ENCODE measurements at regions not wholly inside any gene's neighbourhood (a gene's known extent, or its start where the extent isn't known, plus 50 kb on each side); places are given as distances from the start of the nearest gene placed in this dataset.

- no peak for TF ChIP-seq CTCF (IDR thresholded peaks at IDR 0.05)
- TF ChIP-seq EZH2 (IDR thresholded peaks at IDR 0.05; ENCODE audit: borderline replicate concordance, insufficient read depth, low read depth, low read length, poor library complexity, severe bottlenecking) = no peak
- Histone ChIP-seq H4K20me1 (ENCODE audit: control insufficient read depth, insufficient read depth, low read length, poor library complexity, severe bottlenecking) (no peaks in the 10 kb centered on the region), H3K4me1 (ENCODE audit: control insufficient read depth in 2 of 2, insufficient read depth in 2 of 2, low read length in 2 of 2) (no peaks in the 10 kb centered on the region), H3K27ac (ENCODE audit: low read length in 2 of 2) (no peak overlapping the region), H2AFZ (ENCODE audit: insufficient read depth, low read depth, low read length, poor library complexity, severe bottlenecking) (no peak overlapping the region), H3K79me2 (ENCODE audit: control insufficient read depth, insufficient read depth, low read length) (no peaks in the 10 kb centered on the region), H3K4me3 (ENCODE audit: control extremely low read depth in 1 of 5, extremely low read depth in 1 of 5, insufficient read depth in 1 of 5, low read depth in 2 of 5, low read length in 4 of 5) (no peak overlapping the region), H3K9ac (ENCODE audit: low read length) (no peak overlapping the region), H3K27me3 (replicated peaks in 1 of 4; ENCODE audit: control extremely low read depth in 1 of 4, control insufficient read depth in 3 of 4, insufficient read depth in 4 of 4, low read length in 3 of 4) (no peaks in the 10 kb centered on the region), H3K4me2 (replicated peaks; ENCODE audit: low read depth, low read length, poor library complexity, severe bottlenecking) (no peak overlapping the region), H3K36me3 (replicated peaks in 1 of 2; ENCODE audit: control extremely low read depth in 1 of 2, control insufficient read depth in 1 of 2, extremely low read depth in 1 of 2, insufficient read depth in 2 of 2, low read length in 1 of 2) (no peaks in the 10 kb centered on the region), H3K9me3 (ENCODE audit: control extremely low read depth in 1 of 3, control insufficient read depth in 2 of 3, insufficient read depth in 1 of 3, low read length in 2 of 3) (no peaks in the 10 kb centered on the region)
- 100% methylated on average over 2 of the region's 5 CpGs for WGBS (ENCODE audit: insufficient coverage)
- intact Hi-C loops (cut with micrococcal nuclease) = no loop called here
- ATAC-seq (ENCODE audit: low read depth) (no peak), DNase-seq (no peak)
- H3K9me3 Mint-ChIP-seq (ENCODE audit: insufficient read depth) = no peaks in the 10 kb centered on the region
- CTCF ChIA-PET = no interaction called here
- no peak overlapping the region for H3K4me3 Mint-ChIP-seq
- POLR2A ChIA-PET = no interaction called here
- no peak overlapping the region for H3K27ac Mint-ChIP-seq
- no peaks in the 10 kb centered on the region for H3K4me1 Mint-ChIP-seq
- H3K27me3 Mint-ChIP-seq = no peaks in the 10 kb centered on the region
These were observed 215.5 kb downstream of the AEBP2 start for GRCh38 chr12:19654650-19655376.

- no peaks in the 10 kb centered on the region for H3K79me2 ChIP-seq (ENCODE audit: control insufficient read depth, insufficient read depth, low read length)
- no peaks in the 10 kb centered on the region for H3K9me3 Mint-ChIP-seq (ENCODE audit: insufficient read depth)
- H3K4me3 ChIP-seq (ENCODE audit: control extremely low read depth in 1 of 5, extremely low read depth in 1 of 5, insufficient read depth in 1 of 5, low read depth in 2 of 5, low read length in 4 of 5) = no peak overlapping the region
- no peak overlapping the region for H3K4me3 Mint-ChIP-seq
- H3K9ac ChIP-seq (ENCODE audit: low read length) = no peak overlapping the region
- ChIA-PET POLR2A (no interaction called here), CTCF (no interaction called here)
- H3K27ac Mint-ChIP-seq = no peak overlapping the region
- H4K20me1 ChIP-seq (ENCODE audit: control insufficient read depth, insufficient read depth, low read length, poor library complexity, severe bottlenecking) = no peaks in the 10 kb centered on the region
- H3K27me3 Mint-ChIP-seq = no peaks in the 10 kb centered on the region
- intact Hi-C loops (cut with micrococcal nuclease) = no loop called here
- H2AFZ ChIP-seq (ENCODE audit: insufficient read depth, low read depth, low read length, poor library complexity, severe bottlenecking) = no peak overlapping the region
- H3K27ac ChIP-seq (ENCODE audit: low read length in 2 of 2) = no peak overlapping the region
- ATAC-seq (ENCODE audit: low read depth) (no peak), DNase-seq (no peak)
- no peaks in the 10 kb centered on the region for H3K36me3 ChIP-seq (replicated peaks in 1 of 2; ENCODE audit: control extremely low read depth in 1 of 2, control insufficient read depth in 1 of 2, extremely low read depth in 1 of 2, insufficient read depth in 2 of 2, low read length in 1 of 2)
- TF ChIP-seq EZH2 (IDR thresholded peaks at IDR 0.05; ENCODE audit: borderline replicate concordance, insufficient read depth, low read depth, low read length, poor library complexity, severe bottlenecking) = no peak
- no peak for TF ChIP-seq CTCF (IDR thresholded peaks at IDR 0.05)
- no CpG with 5 or more reads among the region's 3 CpGs for WGBS (ENCODE audit: insufficient coverage)
- H3K4me2 ChIP-seq (replicated peaks; ENCODE audit: low read depth, low read length, poor library complexity, severe bottlenecking) = no peak overlapping the region
- no peaks in the 10 kb centered on the region for H3K4me1 ChIP-seq (ENCODE audit: control insufficient read depth in 2 of 2, insufficient read depth in 2 of 2, low read length in 2 of 2)
- no peaks in the 10 kb centered on the region for H3K27me3 ChIP-seq (replicated peaks in 1 of 4; ENCODE audit: control extremely low read depth in 1 of 4, control insufficient read depth in 3 of 4, insufficient read depth in 4 of 4, low read length in 3 of 4)
- peaks cover 0 to 3% (median 0%) of the 10 kb centered on the region in 3 donors for H3K9me3 ChIP-seq (ENCODE audit: control extremely low read depth in 1 of 3, control insufficient read depth in 2 of 3, insufficient read depth in 1 of 3, low read length in 2 of 3)
- no peaks in the 10 kb centered on the region for H3K4me1 Mint-ChIP-seq
These were observed 217.9 kb downstream of the AEBP2 start for GRCh38 chr12:19657118-19657731.

Data from B cell (primary cell).